GM19099 (cell line): ENCODE measurements at regions not wholly inside any gene's neighbourhood (a gene's known extent, or its start where the extent isn't known, plus 50 kb on each side); places are given as distances from the start of the nearest gene placed in this dataset.

Source experiments
- POLR2A ChIP-seq: IDR thresholded peaks from 3 replicates; pipeline ENCODE4 v1.6.1; 2011; ENCODE audit warnings: low read depth; ENCODE audit not compliant: insufficient read length; ENCODE audit errors: extremely low read depth

DNA sequence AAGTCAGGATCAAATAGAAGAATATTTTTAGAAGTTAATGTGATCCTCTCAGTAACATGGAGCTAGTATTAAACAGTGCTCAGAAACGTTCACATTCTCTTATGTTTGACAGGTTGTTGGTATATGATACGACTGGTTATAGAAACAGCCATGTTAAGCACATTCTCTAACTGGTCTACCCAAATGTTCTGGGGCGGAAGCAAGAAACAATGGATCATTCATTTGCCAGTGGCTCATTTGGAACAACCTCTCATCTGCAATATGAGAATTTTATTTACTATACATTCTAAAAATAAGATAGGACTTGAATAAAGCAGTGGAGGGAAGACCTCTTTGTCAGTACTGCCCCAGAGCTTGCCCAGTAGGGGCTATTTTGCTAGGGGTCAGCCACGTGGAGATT is 167.1 kb upstream of the FAM98A start:
- TF ChIP-seq POLR2A, result no peak

DNA sequence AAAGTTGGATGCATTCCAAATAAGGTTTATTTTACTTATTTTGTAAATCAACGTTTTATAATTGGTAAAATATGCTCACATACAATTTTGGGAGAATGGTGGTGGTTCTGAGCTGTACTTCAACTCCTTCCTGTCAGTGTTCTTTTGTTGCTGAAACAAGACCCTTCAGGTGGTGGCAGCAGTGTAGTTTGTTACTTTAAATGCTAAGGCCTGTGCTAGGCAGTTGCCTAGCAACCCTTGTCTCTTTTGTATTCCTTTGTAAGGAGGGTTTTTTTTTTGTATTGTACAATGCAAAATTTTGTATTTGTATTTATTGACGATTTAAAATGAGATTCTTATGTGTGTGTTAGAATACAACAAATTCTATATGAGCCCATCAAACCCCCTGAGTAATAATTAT is 166.0 kb upstream of the FAM98A start:
- no peak for TF ChIP-seq POLR2A

DNA sequence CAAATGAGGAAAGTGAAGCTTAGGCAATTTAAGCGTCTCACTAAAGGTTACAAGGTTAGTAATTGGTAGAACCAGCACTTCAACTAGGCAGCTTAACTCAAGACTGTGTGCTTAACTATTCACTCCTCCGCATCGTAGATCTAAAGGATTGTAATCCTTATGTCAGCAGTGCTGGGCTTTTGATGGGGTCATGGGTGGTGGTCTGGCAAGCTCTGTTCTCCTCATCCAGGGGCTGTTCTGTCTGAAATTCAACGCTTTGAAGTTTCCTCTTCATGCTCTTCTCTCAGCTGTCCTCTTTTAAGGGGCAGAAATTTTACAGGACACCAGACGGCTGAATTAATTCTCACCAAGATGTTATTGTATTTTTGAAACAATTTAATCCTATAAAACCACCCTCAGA is 165.5 kb upstream of the FAM98A start:
- no peak for TF ChIP-seq POLR2A

- TF ChIP-seq POLR2A, result no peak
These were observed 164.7 kb upstream of the FAM98A start for GRCh38 chr2:33763671-33764310.

- TF ChIP-seq POLR2A, result no peak
These were observed 163.5 kb upstream of the FAM98A start for GRCh38 chr2:33762636-33763035.

- TF ChIP-seq POLR2A, result no peak
These were observed 147.2 kb upstream of the FAM98A start for GRCh38 chr2:33746208-33746800.

GRCh38 chr2:33735096-33735495 is 136.0 kb upstream of the FAM98A start:
- TF ChIP-seq POLR2A, result no peak

DNA sequence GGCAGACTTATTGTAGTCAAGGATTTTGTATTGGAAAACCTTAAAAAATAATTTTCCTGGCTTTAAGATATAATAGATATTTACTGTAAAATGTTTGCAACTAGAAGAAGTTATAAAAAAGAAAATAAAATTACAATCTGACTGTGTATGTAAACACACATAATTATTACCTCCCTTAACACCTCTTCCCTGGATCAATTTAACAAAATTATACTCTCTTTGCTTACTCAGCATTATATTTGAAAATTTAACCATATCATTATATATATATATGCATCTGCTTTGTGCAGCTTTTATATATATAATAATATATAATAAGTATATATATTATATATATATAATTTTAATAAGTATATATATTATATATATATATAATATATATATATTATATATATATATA is 131.7 kb upstream of the FAM98A start:
- TF ChIP-seq POLR2A, result no peak

GRCh38 chr2:33730193-33730592 is 131.1 kb upstream of the FAM98A start:
- TF ChIP-seq POLR2A, result no peak

DNA sequence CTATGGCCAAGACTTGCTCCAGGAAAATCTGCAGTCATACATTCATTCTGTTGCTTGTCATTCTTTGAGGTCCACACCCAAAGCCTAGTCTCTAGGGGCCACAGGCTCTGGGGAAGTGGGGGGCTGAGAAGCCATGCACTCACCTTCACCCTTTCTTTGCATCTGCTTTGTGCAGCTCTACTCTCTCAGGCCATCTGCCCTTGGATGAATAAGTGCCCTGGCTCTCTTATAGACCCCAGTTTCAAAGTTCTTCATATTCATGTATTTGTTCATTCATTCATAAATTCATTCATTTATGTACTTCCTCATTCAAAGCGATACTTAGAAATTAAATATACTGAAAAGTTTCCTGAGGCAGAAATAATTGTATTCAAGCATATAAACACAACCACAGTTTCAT is 130.3 kb upstream of the FAM98A start:
- no peak for TF ChIP-seq POLR2A

GRCh38 chr2:33728106-33728505 is 129.0 kb upstream of the FAM98A start:
- TF ChIP-seq POLR2A, result no peak

- no peak for TF ChIP-seq POLR2A
These were observed 128.4 kb upstream of the FAM98A start for GRCh38 chr2:33727361-33728032.

DNA sequence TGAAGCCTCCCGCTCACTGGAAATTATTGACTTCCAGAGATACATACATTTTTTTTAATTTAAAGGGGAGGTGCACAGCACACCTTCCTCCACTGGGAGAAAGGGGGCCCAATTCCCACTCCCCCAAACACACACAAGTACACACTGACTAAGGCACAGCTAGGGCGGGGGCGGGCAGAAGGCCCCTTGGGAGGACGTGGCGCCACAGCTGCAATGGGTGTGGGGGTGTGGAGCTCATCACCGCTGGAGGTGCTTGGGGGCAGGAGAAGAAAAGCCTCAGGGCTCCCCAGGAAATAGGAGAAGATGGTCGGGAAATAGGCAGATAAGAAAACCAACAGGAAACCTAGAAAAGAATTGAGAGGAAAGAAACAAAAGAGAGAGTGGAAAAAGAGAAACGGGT is 127.3 kb upstream of the FAM98A start:
- no peak for TF ChIP-seq POLR2A

DNA sequence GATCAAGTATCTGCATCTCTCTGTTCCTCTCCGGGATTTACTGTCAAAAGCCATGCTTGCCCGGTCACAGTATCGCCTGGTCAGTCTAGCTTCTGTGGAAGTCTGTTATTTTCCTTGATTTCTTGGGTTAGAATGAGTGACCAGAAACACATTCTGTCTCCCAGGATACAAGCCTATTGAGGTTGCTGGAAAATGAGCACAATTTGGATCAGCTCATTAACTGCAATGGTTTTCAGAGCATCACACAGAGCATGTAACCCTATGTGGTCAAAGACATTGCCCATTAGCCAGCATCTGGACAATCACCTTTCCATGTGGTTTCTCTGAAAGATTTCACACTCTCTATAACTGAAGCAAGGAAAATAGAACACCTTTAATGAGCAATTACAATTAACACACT is 124.2 kb upstream of the FAM98A start:
- TF ChIP-seq POLR2A, result no peak

GRCh38 chr2:33719067-33719466 is 120.0 kb upstream of the FAM98A start:
- no peak for TF ChIP-seq POLR2A

GRCh38 chr2:33712674-33713073 is 113.6 kb upstream of the FAM98A start:
- no peak for TF ChIP-seq POLR2A
